Mammary epithelial cell (primary cell): ENCODE measurements at regions not wholly inside any gene's neighbourhood (a gene's known extent, or its start where the extent isn't known, plus 50 kb on each side); places are given as distances from the start of the nearest gene placed in this dataset.

Source experiments
- CTCF ChIP-seq, 2 donors: IDR thresholded peaks in 1 of 2; conservative IDR thresholded peaks in 1 of 2; 2 replicates each; pipeline ENCODE4 v1.5.1; 2011 to 2012; ENCODE audit warnings: inconsistent platforms in 2 of 2, low read length in 2 of 2, mild to moderate bottlenecking in 2 of 2, control low read depth in 1 of 2, low read depth in 1 of 2; ENCODE audit not compliant: insufficient read depth in 1 of 2; ENCODE audit errors: extremely low read depth in 1 of 2
- EZH2 ChIP-seq: IDR thresholded peaks from 2 replicates; pipeline ENCODE4 v1.6.1; 2012; ENCODE audit warnings: low read length, inconsistent platforms, borderline replicate concordance

GRCh38 chr13:62280590-62280989 lies 864.9 kb upstream of the PCDH20 start:
- TF ChIP-seq CTCF (conservative IDR thresholded peaks at IDR 0.05 in 1 of 2, IDR thresholded peaks at IDR 0.05 in 1 of 2; ENCODE audit: extremely low read depth in 1 of 2, insufficient read depth in 1 of 2, low read depth in 1 of 2, low read length in 2 of 2) (no peak), EZH2 (no peak)
